NCI-H2107 (cell line): ENCODE measurements at regions not wholly inside any gene's neighbourhood (a gene's known extent, or its start where the extent isn't known, plus 50 kb on each side); places are given as distances from the start of the nearest gene placed in this dataset.
"Not testable (repeated sequence)": the region's sequence is repeated elsewhere in the genome, so short reads cannot be mapped to it uniquely, and the experiment has no call there.

ENCODE experiments used
- DNase-seq: peaks from one replicate; lab custom pipeline; 2025; lab: John Stamatoyannopoulos, UW

DNA sequence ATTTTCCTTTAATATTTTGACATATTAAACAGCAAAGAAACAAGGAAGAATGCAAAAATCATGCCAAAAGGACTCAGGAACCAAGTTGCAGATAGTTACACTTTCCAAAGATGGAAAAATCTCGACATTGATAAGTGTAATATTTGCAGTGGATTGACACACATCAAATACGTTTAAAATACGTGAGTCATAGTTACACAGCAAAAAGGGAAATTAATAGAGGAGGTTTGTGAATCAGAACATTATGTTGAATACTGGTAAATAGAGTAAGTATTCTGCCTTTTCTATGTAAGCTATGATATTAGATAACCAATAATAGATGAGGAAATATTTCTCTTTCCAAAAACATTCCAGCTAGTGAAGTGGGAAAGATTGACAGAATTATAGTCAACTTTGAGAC, 1761.3 kb upstream of the IGFBP7 start:
- DNase-seq: no peak

DNA sequence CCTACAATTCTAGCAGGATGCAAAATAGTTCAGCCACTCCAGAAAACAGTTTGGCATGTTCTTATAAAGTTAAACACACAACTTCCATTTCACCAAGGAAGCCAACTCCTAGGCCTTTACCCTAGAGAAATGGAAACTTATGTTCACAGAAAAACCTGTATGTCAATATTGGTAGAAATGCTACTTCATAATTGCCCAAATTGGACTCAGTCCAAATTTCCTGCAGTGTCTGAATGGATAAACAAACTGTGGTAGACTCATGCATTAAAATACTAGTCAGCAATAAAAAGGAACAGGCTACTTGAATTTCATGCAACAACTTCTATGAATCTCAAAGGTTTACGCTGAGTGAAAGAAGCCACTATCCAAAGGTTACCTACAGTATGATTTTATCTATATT, 1738.8 kb upstream of the IGFBP7 start:
- DNase-seq: no peak

DNA sequence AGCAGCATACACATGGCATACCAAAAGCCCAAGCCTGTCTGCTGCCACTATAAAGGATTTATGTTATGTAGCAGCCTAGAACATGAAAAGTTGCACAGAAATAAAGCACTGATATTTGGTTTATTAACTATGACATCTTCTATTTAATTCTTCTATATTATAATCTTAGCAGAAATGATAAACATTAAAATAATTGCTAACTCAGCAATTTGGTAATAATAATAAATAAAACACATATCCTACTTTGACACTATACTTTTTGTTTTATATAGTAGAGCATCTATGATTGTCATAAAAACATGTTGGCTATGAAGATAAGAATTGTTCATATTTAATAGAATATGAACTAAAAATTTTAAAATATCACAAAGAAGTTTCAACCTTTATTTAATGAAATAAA, 1733.3 kb upstream of the IGFBP7 start:
- DNase-seq: no peak

DNA sequence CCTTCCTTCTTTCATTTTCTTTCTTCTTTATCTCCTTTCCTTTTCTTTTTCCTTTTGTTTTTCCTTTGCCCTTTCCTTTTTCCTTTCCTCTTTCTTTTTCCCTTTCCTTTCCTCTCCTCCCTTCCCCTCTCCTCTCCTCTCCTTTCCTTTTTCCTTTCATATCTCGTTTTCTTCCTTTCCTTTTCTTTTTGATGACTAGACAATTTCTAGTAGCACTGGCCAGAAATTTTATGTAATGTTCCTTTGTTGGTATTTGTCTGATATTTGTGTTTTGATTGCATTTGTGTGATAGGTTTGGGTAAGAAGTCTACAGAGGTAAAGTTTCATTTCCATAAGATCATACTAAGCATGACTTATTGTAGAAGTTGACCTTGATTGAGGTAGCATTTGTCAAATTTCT, 1722.9 kb upstream of the IGFBP7 start:
- DNase-seq: no peak

DNA sequence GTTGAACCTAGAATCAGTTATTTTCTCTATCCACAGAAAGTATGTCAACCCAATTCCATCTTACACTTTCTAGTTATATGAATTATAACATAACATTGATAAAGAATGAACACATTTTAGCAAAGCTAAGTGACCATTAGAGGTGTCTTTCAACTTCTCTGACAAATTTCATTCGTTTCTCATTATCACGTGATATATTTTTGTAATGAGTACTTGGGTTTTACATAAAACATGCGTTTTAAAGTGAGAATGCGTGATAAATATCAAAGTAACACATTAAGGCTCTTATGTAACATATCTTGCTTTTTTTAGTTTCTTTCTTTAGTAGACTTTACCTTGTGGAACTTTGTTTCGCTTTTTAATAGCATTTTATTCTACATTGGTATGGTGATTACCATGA, 1715.1 kb upstream of the IGFBP7 start:
- no peak for DNase-seq

DNA sequence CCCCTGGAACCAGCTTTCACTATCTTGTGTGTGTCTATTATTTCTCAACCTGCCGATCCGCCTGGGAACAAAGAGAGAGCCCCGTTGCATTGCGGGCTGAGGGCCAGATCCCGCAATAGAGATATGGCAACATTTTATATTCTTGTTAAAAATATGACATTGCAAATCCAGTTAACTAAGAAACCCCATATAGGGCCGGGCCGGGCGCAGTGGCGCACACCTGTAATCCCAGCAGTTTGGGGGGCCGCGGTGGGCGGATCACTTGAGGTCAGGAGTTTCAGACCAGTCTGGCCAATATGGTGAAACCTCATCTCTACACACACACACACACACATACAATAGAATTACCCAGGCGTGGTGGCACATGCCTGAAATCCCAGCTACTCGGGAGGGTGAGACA, 1708.4 kb upstream of the IGFBP7 start:
- not testable (repeated sequence) for DNase-seq

DNA sequence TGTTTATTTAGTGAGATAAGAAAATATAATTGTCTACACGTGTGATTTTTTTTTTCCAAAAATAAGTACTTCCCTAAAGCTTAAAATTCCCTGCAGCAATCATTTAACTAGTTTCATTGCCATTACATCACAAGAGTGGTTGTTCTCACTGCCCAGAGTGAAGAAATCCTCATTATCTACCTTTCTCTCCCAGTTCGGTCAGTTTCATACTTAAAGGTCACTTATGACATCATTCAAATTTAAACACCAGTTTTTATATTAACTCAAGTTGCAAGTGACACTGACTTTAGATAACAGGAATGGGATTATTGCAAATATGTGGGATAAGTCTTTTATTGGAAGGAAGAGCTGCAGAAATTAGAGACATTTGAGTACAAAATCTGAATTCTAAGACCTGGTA, 1699.8 kb upstream of the IGFBP7 start:
- DNase-seq: no peak

GRCh38 chr4:58809366-58809765, 1699.2 kb upstream of the IGFBP7 start:
- DNase-seq: no peak

DNA sequence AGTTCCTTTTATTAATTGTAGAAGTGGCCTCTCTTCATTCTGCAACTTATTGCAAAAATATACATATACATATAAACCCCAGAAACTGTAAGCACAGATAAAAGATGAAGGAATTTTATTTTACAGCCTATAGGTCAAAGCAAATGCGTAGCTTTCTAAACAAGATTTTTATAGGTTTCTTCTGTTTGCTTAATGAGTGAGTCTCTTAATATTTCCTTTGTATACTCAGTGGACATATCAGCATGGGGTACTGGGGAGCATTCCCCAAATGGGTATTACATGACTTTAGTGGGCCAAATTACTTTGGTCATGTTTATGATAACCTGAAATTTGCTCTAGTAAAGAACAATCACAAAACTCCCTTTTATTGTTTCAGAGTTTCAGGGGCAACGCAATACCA, 1698.6 kb upstream of the IGFBP7 start:
- DNase-seq: no peak

DNA sequence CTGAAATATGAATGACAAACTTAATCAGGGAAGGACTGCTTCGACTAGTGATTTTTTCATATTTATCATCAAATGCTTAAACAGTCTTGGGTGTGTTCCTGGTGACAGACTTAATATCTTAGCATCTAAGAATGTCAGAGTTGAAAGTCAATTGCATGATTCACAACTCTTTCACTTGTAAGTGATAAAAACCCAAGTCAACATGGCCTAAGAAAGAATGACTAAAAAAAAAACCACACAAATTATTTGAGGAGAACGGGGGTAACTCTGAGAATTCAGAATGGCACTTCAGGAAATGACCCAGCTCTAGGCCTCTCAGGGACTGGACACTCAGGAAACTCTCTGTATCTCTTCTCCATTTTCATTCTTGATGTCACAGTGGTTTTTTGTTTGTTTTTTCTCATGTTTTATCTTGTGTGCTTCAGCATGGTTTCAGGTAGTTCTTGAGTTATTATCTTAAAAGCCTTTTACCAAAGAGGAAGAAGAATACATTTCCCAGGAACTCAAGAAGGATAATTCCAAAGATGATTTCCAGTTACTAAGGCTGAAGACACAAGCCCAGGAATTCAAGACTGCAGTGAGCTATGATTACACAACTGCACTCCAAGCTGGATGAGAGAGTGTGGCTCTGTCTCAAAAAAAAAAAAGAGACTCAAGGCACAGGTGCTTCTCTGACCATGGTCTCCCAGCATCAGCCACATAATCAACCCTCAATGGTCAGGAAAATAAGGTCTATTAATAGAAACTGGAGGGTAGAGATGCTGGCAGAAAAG, 1697.8 kb upstream of the IGFBP7 start:
- DNase-seq: no peak

DNA sequence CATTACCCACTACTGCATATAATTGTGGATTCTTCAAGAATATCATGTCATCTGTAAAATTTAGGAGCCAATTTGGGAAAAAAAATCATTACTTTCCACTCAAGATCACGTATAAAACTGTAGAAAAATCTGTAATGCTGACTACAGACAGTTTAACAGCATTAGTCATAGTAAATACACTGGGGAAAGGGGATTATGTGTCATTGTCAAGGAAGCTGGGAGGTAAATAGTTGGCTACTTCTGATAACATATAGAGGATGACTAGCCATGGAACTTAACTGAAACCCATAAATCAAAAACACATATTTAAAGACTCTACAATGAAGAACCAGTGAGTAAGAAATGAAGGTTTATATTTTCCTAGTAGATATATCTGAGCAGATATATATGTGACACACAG, 1666.4 kb upstream of the IGFBP7 start:
- DNase-seq: no peak

- DNase-seq: no peak
Observed at GRCh38 chr4:58767598-58767997, 1657.4 kb upstream of the IGFBP7 start.

GRCh38 chr4:58766763-58767162, 1656.6 kb upstream of the IGFBP7 start:
- DNase-seq: no peak

DNA sequence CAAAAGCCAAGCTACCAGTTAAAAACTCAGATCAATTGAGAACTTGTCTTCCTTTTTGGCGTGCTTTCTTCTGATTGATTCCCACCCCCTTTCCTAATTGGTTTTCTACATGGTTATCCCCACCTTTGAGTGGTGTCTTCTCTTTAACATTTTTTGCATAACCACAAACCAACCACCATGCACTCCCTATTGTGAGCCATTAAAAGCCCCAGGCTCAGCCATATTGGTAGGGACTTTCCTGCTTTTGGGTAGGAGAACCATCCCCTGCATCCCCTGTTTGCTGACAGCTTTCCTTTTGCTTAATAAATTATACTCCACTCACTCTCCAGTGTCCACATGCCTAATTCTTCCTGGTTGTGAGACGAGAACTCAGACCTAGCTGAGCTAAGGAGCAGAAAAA, 1651.4 kb upstream of the IGFBP7 start:
- DNase-seq: no peak

- DNase-seq: no peak
Observed at GRCh38 chr4:58760737-58761136, 1650.6 kb upstream of the IGFBP7 start.

GRCh38 chr4:58760100-58760499, 1649.9 kb upstream of the IGFBP7 start:
- no peak for DNase-seq

DNA sequence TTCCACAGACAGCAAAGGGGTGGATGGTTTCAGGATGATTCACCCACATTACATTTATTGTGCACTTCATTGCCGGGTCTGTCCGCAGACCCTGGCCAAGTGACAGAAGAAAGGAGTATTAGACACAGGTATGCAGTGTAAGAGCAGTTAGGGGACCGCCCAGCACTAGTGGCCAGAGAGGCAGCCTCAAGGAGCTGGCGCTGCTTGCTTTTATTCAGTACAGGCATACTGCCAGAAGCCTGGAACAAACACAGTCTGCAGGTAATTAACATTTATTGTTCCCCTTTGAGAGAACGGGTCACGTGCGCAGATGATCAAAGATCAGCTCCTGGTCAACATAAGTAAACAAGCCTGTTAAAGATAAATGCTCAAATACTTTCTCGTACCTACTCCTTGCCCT, 1639.0 kb upstream of the IGFBP7 start:
- no peak for DNase-seq

DNA sequence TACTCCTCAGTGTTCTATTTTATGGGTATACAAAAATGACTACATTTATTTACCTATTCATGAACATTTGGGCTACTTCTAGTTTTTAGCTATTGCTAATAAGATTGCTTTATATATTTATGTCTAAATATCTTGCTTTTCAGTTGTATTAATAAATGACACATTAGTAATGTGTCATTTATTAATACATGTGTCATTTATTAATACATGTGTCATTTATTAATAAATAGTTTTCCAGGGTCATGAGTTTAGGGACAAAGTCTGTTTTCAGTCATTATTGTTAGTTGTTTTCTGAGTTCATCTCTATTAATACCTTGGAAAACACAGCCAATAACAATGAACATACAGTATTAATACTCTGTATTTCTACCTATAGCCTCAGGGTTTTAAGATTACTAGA, 1630.7 kb upstream of the IGFBP7 start:
- no peak for DNase-seq

- no peak for DNase-seq
Observed at GRCh38 chr4:58739275-58739674, 1629.1 kb upstream of the IGFBP7 start.

GRCh38 chr4:58738375-58738774, 1628.2 kb upstream of the IGFBP7 start:
- DNase-seq: no peak

GRCh38 chr4:58734030-58734674, 1624.0 kb upstream of the IGFBP7 start:
- DNase-seq: no peak

- no peak for DNase-seq
Observed at GRCh38 chr4:58732973-58733372, 1622.8 kb upstream of the IGFBP7 start.

- no peak for DNase-seq
Observed at GRCh38 chr4:58723954-58724353, 1613.8 kb upstream of the IGFBP7 start.

DNA sequence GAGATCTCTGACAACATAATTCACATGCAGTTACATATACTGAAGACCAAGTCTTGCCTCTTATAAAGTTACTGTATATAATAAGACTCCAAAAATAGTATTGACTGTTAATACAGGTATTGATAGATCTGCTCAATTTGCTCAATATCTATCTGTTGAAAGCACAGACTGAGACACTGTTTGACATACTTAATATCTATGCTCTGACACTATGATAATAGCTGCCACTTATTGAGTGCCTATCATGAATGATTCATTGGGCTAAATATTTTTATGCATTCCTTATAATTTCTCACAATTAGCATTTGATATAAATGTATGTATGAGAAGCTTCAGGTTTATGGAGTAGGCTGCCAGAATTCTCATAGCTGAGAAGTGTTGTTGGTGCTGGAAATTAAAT, 1600.9 kb upstream of the IGFBP7 start:
- no peak for DNase-seq
